ENCODE measurements at regions not wholly inside any gene's neighbourhood (a gene's known extent, or its start where the extent isn't known, plus 50 kb on each side); places are given as distances from the start of the nearest gene placed in this dataset.

GRCh38 chr3:29083676-29084075 is 197.2 kb upstream of the RBMS3 start:
- Histone ChIP-seq H3K4me1 (ENCODE audit: control insufficient read depth, extremely low read depth, insufficient read depth, low read length) (no peaks in the 10 kb centered on the region), H3K4me3 (replicated peaks in 1 of 4; ENCODE audit: control extremely low read depth in 1 of 4, insufficient read depth in 1 of 4, low read depth in 3 of 4, low read length in 4 of 4) (no peak overlapping the region), H3K79me2 (ENCODE audit: control insufficient read depth, insufficient read depth, low read length) (no peaks in the 10 kb centered on the region), H3K27me3 (ENCODE audit: control insufficient read depth, insufficient read depth, low read length) (no peaks in the 10 kb centered on the region), H3K9ac (ENCODE audit: insufficient read depth, low read length) (no peak overlapping the region), H4K20me1 (ENCODE audit: control insufficient read depth, extremely low read depth, insufficient read depth, low read length) (no peaks in the 10 kb centered on the region), H3K27ac (ENCODE audit: insufficient read depth, low read length) (no peak overlapping the region), H2AFZ (ENCODE audit: low read length) (no peak overlapping the region), H3K36me3 (ENCODE audit: control insufficient read depth, insufficient read depth, low read length) (no peaks in the 10 kb centered on the region), H3K4me2 (ENCODE audit: extremely low read depth, insufficient read depth, low read length) (no peak overlapping the region), H3K9me3 (ENCODE audit: control insufficient read depth, insufficient read depth, low read depth, low read length) (no peaks in the 10 kb centered on the region)
- TF ChIP-seq CTCF (conservative IDR thresholded peaks at IDR 0.05 in 1 of 2, IDR thresholded peaks at IDR 0.05 in 1 of 2; ENCODE audit: low read depth in 1 of 2, low read length in 2 of 2) (no peak), EZH2 (IDR thresholded peaks at IDR 0.05; ENCODE audit: low read length, missing control alignments) (no peak)
- peak; percentile 15 to 33 for DNase-seq (ENCODE audit: low read depth in 2 of 2)

- H3K4me2 ChIP-seq (ENCODE audit: extremely low read depth, insufficient read depth, low read length) = no peak overlapping the region
- no peak overlapping the region for H3K27ac ChIP-seq (ENCODE audit: insufficient read depth, low read length)
- H3K36me3 ChIP-seq (ENCODE audit: control insufficient read depth, insufficient read depth, low read length) = no peaks in the 10 kb centered on the region
- no peak overlapping the region for H3K9ac ChIP-seq (ENCODE audit: insufficient read depth, low read length)
- no peak overlapping the region for H2AFZ ChIP-seq (ENCODE audit: low read length)
- DNase-seq (ENCODE audit: low read depth in 2 of 2) = no peak
- H3K9me3 ChIP-seq (ENCODE audit: control insufficient read depth, insufficient read depth, low read depth, low read length) = no peaks in the 10 kb centered on the region
- no peak overlapping the region for H3K4me3 ChIP-seq (replicated peaks in 1 of 4; ENCODE audit: control extremely low read depth in 1 of 4, insufficient read depth in 1 of 4, low read depth in 3 of 4, low read length in 4 of 4)
- no peaks in the 10 kb centered on the region for H3K27me3 ChIP-seq (ENCODE audit: control insufficient read depth, insufficient read depth, low read length)
- no peaks in the 10 kb centered on the region for H4K20me1 ChIP-seq (ENCODE audit: control insufficient read depth, extremely low read depth, insufficient read depth, low read length)
- TF ChIP-seq EZH2 (IDR thresholded peaks at IDR 0.05; ENCODE audit: low read length, missing control alignments) = no peak
- no peak for TF ChIP-seq CTCF (conservative IDR thresholded peaks at IDR 0.05 in 1 of 2, IDR thresholded peaks at IDR 0.05 in 1 of 2; ENCODE audit: low read depth in 1 of 2, low read length in 2 of 2)
- H3K79me2 ChIP-seq (ENCODE audit: control insufficient read depth, insufficient read depth, low read length) = no peaks in the 10 kb centered on the region
- no peaks in the 10 kb centered on the region for H3K4me1 ChIP-seq (ENCODE audit: control insufficient read depth, extremely low read depth, insufficient read depth, low read length)
These were observed 192.3 kb upstream of the RBMS3 start for GRCh38 chr3:29088579-29088978.

- Histone ChIP-seq H3K27me3 (ENCODE audit: control insufficient read depth, insufficient read depth, low read length) (no peaks in the 10 kb centered on the region), H3K9ac (ENCODE audit: insufficient read depth, low read length) (no peak overlapping the region), H3K27ac (ENCODE audit: insufficient read depth, low read length) (no peak overlapping the region), H3K36me3 (ENCODE audit: control insufficient read depth, insufficient read depth, low read length) (no peaks in the 10 kb centered on the region), H4K20me1 (ENCODE audit: control insufficient read depth, extremely low read depth, insufficient read depth, low read length) (no peaks in the 10 kb centered on the region), H3K79me2 (ENCODE audit: control insufficient read depth, insufficient read depth, low read length) (no peaks in the 10 kb centered on the region), H2AFZ (ENCODE audit: low read length) (no peak overlapping the region), H3K9me3 (ENCODE audit: control insufficient read depth, insufficient read depth, low read depth, low read length) (no peaks in the 10 kb centered on the region), H3K4me2 (ENCODE audit: extremely low read depth, insufficient read depth, low read length) (no peak overlapping the region), H3K4me1 (ENCODE audit: control insufficient read depth, extremely low read depth, insufficient read depth, low read length) (no peaks in the 10 kb centered on the region), H3K4me3 (replicated peaks in 1 of 4; ENCODE audit: control extremely low read depth in 1 of 4, insufficient read depth in 1 of 4, low read depth in 3 of 4, low read length in 4 of 4) (no peak overlapping the region)
- DNase-seq (ENCODE audit: low read depth in 2 of 2) = no peak
- TF ChIP-seq CTCF (conservative IDR thresholded peaks at IDR 0.05 in 1 of 2, IDR thresholded peaks at IDR 0.05 in 1 of 2; ENCODE audit: low read depth in 1 of 2, low read length in 2 of 2) (no peak), EZH2 (IDR thresholded peaks at IDR 0.05; ENCODE audit: low read length, missing control alignments) (no peak)
These were observed 189.8 kb upstream of the RBMS3 start for GRCh38 chr3:29090912-29091597.

All from fibroblast of lung (primary cell).